ENCODE measurements at regions not wholly inside any gene's neighbourhood (a gene's known extent, or its start where the extent isn't known, plus 50 kb on each side); places are given as distances from the start of the nearest gene placed in this dataset.

DNA sequence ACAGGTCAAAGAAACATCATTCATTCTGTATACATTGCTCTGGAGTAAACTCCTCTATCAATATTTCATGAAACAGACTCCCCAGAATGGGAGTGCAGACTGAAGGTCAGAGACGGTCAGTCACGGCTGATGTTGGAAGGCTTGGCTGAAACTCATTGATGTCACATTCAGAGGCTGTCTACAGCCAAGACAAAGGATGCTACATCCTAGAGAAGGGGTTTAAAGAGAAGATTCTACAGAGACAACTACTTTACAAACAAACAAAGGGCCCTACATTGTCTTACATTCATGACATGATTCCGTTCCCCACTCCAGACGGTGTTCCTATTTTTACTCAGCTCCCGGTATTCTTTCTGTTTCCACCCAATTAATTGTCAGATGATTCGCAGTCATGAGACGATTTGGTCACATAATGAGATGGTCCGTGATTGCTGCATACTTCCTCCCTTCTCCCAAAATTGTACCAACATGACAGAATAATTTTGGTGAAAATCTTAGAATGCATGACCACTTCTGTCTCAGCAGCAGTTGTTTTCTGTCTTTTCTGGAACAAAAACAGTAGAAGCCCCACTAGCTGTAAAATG lies 73.8 kb upstream of the VAV3 start:
- no peak overlapping the region for H3K4me3 ChIP-seq
- no peak for ATAC-seq
- H3K27me3 Mint-ChIP-seq (ENCODE audit: insufficient read depth, low read depth, poor library complexity) = no peaks in the 10 kb centered on the region
- H3K4me1 Mint-ChIP-seq = peaks cover 14% of the 10 kb centered on the region; the same call in 2 of the 3 replicates
- no peaks in the 10 kb centered on the region for H3K27me3 ChIP-seq (ENCODE audit: insufficient read depth)
- DNase-seq (ENCODE audit: low spot score) = no peak
- H3K9me3 Mint-ChIP-seq = no peaks in the 10 kb centered on the region
- H3K4me2 ChIP-seq = no peak overlapping the region
- no peaks in the 10 kb centered on the region for H3K36me3 ChIP-seq (ENCODE audit: insufficient read depth)
- H3K4me3 Mint-ChIP-seq = no peak overlapping the region
- H3K27ac Mint-ChIP-seq = no peak overlapping the region
- H3K27ac ChIP-seq (ENCODE audit: low read depth) = no peak overlapping the region
- H4K20me1 ChIP-seq (replicated peaks; ENCODE audit: insufficient read depth) = no peaks in the 10 kb centered on the region
- TF ChIP-seq, protein P1, sequence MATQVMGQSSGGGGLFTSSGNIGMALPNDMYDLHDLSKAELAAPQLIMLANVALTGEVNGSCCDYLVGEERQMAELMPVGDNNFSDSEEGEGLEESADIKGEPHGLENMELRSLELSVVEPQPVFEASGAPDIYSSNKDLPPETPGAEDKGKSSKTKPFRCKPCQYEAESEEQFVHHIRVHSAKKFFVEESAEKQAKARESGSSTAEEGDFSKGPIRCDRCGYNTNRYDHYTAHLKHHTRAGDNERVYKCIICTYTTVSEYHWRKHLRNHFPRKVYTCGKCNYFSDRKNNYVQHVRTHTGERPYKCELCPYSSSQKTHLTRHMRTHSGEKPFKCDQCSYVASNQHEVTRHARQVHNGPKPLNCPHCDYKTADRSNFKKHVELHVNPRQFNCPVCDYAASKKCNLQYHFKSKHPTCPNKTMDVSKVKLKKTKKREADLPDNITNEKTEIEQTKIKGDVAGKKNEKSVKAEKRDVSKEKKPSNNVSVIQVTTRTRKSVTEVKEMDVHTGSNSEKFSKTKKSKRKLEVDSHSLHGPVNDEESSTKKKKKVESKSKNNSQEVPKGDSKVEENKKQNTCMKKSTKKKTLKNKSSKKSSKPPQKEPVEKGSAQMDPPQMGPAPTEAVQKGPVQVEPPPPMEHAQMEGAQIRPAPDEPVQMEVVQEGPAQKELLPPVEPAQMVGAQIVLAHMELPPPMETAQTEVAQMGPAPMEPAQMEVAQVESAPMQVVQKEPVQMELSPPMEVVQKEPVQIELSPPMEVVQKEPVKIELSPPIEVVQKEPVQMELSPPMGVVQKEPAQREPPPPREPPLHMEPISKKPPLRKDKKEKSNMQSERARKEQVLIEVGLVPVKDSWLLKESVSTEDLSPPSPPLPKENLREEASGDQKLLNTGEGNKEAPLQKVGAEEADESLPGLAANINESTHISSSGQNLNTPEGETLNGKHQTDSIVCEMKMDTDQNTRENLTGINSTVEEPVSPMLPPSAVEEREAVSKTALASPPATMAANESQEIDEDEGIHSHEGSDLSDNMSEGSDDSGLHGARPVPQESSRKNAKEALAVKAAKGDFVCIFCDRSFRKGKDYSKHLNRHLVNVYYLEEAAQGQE (IDR thresholded peaks at IDR 0.05; ENCODE audit: unreplicated experiment) = no peak
- TF ChIP-seq STAT1 (IDR thresholded peaks at IDR 0.05; ENCODE audit: unreplicated experiment) (no peak), ZNF114 (CRISPR knock-in tag; IDR thresholded peaks at IDR 0.05) (no peak), CREB1 (CRISPR knock-in tag; IDR thresholded peaks at IDR 0.05; ENCODE audit: low read depth) (no peak), NANOG (IDR thresholded peaks at IDR 0.05; ENCODE audit: borderline replicate concordance) (no peak), POLR2AphosphoS5 (IDR thresholded peaks at IDR 0.05; ENCODE audit: low read depth) (no peak), ZNF331 (CRISPR knock-in tag; IDR thresholded peaks at IDR 0.05; ENCODE audit: low read depth) (no peak), EZH2phosphoT487 (IDR thresholded peaks at IDR 0.05; ENCODE audit: unreplicated experiment) (no peak), EZH2 (IDR thresholded peaks at IDR 0.05; ENCODE audit: low read depth, unreplicated experiment) (no peak), JUNB (IDR thresholded peaks at IDR 0.05; ENCODE audit: unreplicated experiment) (no peak)
- TF ChIP-seq, protein P2, sequence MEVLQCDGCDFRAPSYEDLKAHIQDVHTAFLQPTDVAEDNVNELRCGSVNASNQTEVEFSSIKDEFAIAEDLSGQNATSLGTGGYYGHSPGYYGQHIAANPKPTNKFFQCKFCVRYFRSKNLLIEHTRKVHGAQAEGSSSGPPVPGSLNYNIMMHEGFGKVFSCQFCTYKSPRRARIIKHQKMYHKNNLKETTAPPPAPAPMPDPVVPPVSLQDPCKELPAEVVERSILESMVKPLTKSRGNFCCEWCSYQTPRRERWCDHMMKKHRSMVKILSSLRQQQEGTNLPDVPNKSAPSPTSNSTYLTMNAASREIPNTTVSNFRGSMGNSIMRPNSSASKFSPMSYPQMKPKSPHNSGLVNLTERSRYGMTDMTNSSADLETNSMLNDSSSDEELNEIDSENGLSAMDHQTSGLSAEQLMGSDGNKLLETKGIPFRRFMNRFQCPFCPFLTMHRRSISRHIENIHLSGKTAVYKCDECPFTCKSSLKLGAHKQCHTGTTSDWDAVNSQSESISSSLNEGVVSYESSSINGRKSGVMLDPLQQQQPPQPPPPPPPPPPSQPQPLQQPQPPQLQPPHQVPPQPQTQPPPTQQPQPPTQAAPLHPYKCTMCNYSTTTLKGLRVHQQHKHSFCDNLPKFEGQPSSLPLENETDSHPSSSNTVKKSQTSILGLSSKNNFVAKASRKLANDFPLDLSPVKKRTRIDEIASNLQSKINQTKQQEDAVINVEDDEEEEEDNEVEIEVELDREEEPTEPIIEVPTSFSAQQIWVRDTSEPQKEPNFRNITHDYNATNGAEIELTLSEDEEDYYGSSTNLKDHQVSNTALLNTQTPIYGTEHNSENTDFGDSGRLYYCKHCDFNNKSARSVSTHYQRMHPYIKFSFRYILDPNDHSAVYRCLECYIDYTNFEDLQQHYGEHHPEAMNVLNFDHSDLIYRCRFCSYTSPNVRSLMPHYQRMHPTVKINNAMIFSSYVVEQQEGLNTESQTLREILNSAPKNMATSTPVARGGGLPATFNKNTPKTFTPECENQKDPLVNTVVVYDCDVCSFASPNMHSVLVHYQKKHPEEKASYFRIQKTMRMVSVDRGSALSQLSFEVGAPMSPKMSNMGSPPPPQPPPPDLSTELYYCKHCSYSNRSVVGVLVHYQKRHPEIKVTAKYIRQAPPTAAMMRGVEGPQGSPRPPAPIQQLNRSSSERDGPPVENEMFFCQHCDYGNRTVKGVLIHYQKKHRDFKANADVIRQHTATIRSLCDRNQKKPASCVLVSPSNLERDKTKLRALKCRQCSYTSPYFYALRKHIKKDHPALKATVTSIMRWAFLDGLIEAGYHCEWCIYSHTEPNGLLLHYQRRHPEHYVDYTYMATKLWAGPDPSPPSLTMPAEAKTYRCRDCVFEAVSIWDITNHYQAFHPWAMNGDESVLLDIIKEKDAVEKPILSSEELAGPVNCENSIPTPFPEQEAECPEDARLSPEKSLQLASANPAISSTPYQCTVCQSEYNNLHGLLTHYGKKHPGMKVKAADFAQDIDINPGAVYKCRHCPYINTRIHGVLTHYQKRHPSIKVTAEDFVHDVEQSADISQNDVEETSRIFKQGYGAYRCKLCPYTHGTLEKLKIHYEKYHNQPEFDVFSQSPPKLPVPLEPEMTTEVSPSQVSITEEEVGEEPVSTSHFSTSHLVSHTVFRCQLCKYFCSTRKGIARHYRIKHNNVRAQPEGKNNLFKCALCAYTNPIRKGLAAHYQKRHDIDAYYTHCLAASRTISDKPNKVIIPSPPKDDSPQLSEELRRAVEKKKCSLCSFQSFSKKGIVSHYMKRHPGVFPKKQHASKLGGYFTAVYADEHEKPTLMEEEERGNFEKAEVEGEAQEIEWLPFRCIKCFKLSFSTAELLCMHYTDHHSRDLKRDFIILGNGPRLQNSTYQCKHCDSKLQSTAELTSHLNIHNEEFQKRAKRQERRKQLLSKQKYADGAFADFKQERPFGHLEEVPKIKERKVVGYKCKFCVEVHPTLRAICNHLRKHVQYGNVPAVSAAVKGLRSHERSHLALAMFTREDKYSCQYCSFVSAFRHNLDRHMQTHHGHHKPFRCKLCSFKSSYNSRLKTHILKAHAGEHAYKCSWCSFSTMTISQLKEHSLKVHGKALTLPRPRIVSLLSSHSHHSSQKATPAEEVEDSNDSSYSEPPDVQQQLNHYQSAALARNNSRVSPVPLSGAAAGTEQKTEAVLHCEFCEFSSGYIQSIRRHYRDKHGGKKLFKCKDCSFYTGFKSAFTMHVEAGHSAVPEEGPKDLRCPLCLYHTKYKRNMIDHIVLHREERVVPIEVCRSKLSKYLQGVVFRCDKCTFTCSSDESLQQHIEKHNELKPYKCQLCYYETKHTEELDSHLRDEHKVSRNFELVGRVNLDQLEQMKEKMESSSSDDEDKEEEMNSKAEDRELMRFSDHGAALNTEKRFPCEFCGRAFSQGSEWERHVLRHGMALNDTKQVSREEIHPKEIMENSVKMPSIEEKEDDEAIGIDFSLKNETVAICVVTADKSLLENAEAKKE (CRISPR knock-in tag; IDR thresholded peaks at IDR 0.05) = no peak
- TF ChIP-seq, protein P3, sequence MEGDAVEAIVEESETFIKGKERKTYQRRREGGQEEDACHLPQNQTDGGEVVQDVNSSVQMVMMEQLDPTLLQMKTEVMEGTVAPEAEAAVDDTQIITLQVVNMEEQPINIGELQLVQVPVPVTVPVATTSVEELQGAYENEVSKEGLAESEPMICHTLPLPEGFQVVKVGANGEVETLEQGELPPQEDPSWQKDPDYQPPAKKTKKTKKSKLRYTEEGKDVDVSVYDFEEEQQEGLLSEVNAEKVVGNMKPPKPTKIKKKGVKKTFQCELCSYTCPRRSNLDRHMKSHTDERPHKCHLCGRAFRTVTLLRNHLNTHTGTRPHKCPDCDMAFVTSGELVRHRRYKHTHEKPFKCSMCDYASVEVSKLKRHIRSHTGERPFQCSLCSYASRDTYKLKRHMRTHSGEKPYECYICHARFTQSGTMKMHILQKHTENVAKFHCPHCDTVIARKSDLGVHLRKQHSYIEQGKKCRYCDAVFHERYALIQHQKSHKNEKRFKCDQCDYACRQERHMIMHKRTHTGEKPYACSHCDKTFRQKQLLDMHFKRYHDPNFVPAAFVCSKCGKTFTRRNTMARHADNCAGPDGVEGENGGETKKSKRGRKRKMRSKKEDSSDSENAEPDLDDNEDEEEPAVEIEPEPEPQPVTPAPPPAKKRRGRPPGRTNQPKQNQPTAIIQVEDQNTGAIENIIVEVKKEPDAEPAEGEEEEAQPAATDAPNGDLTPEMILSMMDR (conservative IDR thresholded peaks at IDR 0.05; ENCODE audit: low read depth in 2 of 2) = no peak
- TF ChIP-seq, protein P4, sequence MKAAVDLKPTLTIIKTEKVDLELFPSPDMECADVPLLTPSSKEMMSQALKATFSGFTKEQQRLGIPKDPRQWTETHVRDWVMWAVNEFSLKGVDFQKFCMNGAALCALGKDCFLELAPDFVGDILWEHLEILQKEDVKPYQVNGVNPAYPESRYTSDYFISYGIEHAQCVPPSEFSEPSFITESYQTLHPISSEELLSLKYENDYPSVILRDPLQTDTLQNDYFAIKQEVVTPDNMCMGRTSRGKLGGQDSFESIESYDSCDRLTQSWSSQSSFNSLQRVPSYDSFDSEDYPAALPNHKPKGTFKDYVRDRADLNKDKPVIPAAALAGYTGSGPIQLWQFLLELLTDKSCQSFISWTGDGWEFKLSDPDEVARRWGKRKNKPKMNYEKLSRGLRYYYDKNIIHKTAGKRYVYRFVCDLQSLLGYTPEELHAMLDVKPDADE (IDR thresholded peaks at IDR 0.05) = no peak
- H2AFZ ChIP-seq = no peak overlapping the region; the same call in 1 of the 2 replicates
- peaks cover 4% of the 10 kb centered on the region; the same call in 1 of the 2 replicates for H3K4me1 ChIP-seq (ENCODE audit: insufficient read depth)
- no peaks in the 10 kb centered on the region for H3K79me2 ChIP-seq (replicated peaks; ENCODE audit: insufficient read depth)
- H3K9me2 ChIP-seq (ENCODE audit: insufficient read depth) = no peaks in the 10 kb centered on the region
- H3F3A ChIP-seq (replicated peaks; ENCODE audit: low read depth) = no peaks in the 10 kb centered on the region
- H3K36me3 Mint-ChIP-seq (ENCODE audit: low read depth) = no peaks in the 10 kb centered on the region

Data from GM23338 (cell line).